HK-2 (cell line): ENCODE measurements at regions not wholly inside any gene's neighbourhood (a gene's known extent, or its start where the extent isn't known, plus 50 kb on each side); places are given as distances from the start of the nearest gene placed in this dataset.
"Not testable (repeated sequence)": the region's sequence is repeated elsewhere in the genome, so short reads cannot be mapped to it uniquely, and the experiment has no call there.

Experiments used
- DNase-seq: peaks from one replicate; pipeline ENCODE4 v3.0.0-alpha.2; 2018; ENCODE audit not compliant: unreplicated experiment

DNA sequence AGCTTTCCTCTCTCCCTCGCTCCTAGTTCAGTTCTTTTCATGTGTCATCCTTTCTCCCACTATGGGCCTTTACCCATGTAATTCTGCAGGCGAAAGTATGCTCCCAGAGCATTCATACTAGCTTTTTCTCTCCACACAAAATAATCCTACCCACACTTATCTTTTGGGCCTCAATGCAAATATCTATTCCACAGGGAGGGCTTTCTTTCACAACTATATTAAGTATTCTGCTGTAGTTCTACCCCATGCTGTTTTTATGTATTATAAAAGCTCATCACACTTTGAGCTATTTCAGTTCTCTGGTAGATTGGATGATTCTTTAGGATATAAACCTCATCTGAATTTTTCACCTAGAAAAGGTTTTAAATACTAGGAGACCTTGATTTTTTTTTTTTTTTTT is 774.6 kb upstream of the CRIM1 start:
- DNase-seq, result no peak

DNA sequence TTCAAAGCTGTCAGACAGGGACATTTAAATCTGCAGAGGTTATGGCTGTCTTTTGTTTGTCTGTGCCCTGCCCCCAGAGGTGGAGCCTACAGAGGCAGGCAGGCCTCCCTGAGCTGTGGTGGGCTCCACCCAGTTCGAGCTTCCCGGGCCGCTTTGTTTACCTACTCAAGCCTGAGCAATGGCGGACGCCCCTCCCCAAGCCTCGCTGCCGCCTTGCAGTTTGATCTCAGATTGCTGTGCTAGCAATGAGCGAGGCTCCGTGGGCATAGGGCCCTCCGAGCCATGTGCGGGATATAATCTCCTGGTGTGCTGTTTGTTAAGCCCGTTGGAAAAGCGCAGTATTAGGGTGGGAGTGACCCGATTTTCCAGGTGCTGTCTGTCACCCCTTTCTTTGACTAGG is 787.0 kb upstream of the CRIM1 start:
- not testable (repeated sequence) for DNase-seq

DNA sequence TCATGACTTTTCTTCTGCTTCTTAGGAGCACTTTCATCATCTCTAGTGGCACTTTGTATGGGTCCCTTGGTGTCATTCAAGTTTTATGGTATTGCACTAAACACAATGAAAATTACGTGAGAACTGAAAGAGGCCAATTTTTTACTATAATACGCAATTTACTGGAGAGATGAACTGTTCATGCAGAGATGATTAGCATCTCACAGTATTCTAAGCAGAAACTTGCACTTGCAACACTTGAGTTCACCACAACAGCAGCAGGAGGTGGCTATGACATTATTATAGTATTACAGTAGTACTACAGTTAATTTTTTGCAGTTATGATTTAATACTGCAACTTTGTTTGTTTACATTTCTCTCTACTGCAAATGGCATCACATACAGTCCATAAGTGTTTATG is 793.1 kb upstream of the CRIM1 start:
- DNase-seq, result no peak

DNA sequence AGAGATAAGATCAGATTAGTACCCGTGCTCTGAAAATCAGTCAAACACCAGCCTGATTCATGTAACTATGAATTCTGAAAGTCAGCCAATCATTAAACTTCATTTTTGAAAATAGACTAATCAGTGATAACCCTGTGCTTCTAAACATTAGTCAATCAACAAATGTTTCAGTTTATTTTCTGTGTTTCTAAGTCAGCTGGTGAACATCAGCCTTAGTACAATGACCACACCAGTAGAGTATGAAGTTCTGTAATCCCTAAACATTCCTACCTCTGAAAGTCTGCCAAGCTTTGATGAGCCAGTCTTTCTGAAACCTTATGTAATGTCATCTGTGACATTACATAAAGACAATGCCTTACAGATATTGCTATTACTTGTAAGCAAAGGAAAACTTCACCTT is 807.4 kb upstream of the CRIM1 start:
- no peak for DNase-seq

DNA sequence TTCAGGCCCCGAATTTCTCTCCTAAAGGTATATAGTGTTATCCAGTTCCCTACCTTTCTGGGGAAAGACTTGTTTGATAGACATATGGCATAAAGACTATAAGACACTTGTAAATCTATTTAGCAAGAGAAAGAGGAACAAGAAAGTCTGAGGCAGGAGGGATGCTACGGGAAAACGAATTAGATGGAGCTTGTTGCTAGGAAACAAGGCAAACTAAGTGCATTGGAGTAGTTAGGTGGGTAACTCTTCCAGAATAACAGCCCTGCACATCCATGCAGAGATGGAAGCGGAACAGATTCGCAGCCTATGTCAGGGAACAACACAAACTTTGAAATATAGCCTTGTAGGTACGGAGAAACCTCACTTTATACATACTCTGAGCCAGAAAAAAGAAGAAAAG is 810.3 kb upstream of the CRIM1 start:
- no peak for DNase-seq

DNA sequence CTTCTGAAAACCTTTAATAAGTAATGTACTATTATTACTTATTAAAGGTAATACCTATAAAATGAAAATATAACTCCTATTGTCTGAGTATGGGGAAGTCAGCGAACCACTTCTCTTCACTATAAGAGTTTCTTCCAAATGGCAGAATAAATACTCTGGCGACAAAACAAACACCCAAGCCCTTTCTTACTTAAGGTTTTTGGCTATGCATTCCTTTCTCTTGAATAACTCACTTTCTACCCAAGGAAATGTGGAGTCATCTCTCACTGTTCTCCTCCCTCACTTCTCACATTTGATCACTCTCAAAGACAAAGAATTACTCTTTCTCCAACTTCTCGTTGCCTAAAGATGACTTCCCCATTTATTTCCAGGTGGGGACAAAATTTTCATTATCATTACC is 816.8 kb upstream of the CRIM1 start:
- no peak for DNase-seq

DNA sequence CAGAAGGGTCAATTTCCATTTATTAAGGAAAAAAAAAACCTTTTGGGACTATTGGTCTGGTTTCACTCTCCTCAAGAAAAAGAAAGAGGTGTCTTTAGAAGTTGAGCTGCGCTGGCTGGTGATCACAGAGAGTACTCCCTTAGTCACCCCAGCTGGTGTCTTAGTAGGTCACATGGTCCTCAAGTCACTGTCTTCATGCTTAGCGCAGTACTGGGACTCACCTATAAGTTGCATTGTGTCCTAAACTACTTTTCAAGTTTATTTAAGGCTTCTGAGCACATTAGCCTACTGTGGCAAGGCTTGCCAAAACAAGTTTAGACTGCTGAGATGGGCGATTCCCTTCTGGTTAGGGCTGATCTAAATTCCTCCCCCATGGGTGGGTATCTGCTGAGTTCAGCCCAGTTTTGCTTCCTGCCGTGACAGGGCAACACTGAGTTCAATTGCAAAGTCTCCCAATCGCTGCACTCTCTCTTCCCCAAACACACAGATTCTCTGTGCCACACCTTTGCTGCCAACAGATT is 824.9 kb upstream of the CRIM1 start:
- DNase-seq, result no peak

DNA sequence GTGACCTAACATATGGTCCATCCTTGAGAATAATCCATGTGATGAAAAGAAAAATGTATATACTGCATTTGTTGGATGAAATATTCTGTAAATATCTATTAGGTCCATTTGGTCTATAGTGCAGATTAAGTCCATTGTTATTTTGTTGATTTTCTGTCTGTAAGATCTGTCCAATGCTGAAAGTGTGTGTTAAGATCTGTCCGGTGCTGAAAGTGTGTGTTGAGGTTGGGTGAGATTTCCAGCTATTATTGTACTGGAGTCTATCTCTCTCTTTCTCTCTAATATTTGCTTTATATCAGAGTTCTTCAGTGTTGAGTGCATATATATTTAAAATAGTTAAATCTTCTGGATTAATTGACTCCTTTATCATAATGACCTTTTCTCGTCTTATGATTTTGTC is 828.8 kb upstream of the CRIM1 start:
- DNase-seq, result no peak

DNA sequence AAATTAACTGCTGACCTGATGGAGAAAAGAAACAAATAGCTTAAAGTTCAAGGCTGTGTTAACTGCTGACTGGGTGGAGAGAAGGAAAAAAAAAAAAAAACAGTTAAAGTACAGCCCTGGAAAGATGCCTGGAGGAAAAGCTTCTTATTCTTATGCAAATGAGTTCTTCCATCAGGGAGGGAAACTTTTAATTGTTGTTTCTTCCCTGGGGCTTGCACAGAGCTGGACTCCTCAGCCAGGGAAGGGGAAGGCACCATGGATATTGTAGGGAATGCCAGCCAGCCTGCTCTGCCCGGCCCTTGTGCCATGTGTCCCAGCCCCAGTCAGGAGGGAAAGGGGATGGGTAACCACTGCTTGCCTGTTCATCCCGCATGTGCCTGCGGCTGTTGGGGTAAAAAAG is 833.1 kb upstream of the CRIM1 start:
- no peak for DNase-seq

DNA sequence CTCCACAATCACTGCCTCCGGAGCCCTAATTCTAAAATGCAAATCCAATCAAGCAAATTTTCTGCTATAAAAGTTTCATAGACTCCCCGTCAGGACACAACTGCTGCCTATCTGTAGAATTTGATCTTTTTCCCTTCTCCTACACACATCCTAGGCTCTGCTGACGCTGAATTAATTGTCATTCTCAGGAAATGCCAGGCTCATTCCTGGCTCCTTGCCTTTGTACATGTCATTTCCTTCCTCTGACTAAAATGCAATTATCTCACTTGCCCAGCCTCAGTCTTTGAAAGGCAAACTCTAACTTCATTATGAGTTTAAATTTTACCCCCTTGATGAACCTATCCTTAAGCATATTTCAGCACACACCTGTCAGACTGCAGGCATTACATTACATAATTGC is 844.9 kb upstream of the CRIM1 start:
- DNase-seq, result no peak

DNA sequence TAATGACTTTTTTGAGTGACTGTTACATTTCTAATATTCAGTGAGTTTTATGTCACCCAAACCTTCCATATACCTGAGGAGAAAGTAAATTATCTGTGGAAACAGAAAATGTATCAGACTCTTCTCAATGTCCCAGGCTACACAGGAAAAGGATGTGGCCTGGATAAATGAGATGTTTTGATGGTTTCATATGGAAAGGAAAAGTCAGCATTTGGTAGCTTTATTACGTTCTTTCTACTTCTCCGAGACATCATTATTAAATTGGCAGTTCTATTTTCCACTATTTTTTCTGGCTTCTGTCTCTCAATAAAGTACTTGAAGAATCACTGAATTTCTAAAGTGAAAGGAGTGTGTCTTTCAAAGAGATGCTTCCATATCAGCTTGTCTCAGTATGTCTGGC is 847.0 kb upstream of the CRIM1 start:
- no peak for DNase-seq

DNA sequence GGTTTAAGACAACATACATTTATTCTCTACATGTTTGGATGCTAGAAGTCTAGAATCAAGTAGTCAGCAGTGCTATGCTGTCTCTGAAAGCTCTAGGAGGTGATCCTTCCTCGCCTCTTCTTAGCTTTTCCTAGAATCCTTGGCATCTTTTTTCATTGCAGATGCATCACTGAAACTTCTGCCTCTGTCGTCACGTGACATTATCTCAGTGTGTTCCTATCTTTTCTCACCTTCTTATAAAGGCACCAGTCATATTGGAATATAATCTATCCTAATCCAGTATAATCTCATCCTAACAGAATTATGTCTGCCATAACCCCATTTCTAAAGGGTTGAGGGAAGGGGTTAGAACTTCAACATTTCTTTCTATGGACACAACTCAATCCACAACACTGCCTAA is 851.2 kb upstream of the CRIM1 start:
- no peak for DNase-seq

DNA sequence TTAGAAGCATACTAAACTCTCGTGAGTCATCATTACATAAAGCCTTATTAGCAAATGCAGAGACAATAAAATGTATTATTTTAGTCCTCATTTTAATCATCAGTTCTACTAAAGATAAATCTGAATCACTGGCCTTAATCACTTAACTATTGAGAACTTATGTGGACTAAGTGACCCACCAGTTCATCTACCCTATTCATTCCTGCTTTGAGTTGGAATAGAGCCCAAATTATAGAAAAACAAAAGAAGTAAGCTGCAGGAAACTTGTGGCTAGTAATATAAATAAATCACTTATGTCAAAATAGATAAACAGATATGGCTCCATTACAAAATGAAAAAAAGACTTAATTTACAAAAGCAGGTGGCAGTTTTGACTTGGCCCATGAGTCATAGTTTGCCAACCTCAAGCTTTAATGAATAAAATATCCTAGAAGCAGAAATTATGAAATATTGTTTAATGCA is 851.8 kb upstream of the CRIM1 start:
- no peak for DNase-seq

DNA sequence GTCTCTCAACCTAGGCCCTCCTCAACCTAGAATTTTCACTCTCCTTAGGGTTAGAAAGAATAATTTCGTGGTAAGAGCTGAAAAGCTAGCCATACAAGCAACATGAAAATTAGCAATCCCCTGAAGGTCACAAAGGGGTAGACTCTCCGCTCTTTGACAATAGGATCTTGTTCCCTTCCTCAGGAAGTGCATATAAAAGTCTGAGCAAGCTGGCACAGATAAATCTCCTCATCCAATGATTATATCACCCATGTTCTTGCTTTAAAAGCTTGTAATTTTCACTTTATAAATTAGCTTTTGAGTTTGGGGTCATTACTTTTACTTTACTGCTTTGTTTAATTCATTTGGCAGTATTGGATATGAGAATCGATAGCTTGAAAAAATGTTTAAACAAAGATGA is 852.3 kb upstream of the CRIM1 start:
- DNase-seq, result no peak

DNA sequence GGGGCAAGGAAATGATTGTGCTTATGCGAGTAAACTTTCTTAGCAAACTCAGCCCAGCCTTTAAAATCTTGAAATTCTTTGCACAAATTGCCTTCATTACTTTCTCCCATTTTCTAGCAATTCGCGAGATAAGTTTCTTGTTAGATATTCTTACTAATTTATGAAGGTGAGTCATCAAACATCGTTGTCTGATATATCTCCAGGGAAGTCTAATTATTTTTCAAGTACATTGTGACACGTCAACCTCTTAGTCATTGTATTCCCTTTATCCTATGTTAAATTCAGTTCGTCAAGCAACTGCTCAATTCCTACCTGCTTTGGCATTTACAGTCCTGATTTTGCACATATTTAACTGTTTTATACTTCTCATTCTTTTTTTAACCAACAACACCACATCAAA is 854.5 kb upstream of the CRIM1 start:
- no peak for DNase-seq

DNA sequence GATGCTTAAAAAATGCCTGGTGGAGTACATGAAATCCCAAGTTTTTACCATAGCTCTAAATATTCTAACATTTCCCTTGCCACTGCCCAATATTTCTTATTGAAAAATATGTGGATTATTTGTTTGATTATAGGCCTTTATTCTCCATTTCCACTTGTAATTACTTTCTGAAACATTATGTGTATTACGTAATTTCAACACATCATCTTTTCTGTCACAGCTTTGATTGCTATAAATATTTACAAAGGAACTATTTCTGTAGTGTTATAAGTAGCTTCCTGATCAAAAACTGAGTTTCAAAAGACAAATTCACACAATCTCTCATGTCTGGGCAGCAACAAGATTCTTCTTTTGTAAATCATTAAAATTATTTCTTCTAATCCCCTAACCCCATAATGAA is 859.6 kb upstream of the CRIM1 start:
- no peak for DNase-seq

DNA sequence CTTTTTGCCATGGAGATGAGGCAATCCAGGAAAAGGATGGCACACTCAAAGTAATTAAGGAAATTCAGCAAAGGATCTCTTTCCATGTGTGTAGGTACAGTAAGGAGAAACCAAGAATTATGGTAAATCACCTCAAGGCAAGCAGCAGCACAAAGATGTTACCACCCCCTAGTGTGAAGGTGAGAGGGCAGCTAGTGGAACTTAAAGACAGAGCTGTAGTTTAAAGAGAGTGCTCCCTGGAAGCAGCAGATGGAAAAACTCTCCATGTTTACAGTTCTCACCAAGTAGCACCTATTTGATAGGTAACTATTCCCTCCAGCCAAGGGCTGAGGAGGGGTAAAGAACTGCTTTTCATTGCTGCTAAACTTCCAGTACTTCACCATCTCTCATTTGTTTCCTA is 860.4 kb upstream of the CRIM1 start:
- no peak for DNase-seq

DNA sequence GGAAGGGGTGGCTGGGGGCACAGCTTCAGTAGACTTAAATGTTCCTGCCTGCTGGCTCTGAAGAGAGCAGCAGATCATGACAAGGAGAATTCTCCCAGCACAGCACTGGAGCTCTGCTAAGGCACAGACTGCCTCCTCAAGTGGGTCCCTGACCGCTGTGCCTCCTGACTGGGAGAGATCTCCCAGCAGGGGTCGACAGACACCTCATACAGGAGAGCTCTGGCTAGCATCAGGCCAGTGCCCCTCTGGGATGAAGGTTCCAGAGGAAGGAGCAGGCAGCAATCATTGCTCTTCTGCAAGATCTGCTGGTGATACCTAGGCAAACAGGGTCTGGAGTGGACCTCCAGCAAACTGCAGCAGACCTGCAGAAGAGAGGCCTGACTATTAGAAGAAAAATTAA is 877.5 kb upstream of the CRIM1 start:
- not testable (repeated sequence) for DNase-seq

DNA sequence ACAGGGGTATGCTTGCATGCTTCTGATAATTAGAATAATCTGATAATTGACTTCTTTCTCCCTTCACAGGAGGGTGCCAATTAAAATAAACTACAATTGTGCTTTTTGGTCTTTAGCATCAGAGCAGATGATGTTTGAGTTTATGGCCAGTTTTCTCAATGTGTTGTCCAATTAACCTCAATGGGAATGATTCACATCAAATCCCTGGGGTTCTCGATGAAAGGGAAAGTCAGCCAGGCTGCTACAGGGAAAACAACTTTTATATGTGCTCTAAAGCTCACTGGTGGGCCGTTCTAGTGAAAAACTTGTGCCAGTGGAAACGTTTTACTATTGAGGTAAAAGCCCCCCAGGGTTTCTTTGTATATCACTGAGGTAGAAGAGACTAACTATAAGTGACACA is 887.3 kb upstream of the CRIM1 start:
- DNase-seq, result no peak

DNA sequence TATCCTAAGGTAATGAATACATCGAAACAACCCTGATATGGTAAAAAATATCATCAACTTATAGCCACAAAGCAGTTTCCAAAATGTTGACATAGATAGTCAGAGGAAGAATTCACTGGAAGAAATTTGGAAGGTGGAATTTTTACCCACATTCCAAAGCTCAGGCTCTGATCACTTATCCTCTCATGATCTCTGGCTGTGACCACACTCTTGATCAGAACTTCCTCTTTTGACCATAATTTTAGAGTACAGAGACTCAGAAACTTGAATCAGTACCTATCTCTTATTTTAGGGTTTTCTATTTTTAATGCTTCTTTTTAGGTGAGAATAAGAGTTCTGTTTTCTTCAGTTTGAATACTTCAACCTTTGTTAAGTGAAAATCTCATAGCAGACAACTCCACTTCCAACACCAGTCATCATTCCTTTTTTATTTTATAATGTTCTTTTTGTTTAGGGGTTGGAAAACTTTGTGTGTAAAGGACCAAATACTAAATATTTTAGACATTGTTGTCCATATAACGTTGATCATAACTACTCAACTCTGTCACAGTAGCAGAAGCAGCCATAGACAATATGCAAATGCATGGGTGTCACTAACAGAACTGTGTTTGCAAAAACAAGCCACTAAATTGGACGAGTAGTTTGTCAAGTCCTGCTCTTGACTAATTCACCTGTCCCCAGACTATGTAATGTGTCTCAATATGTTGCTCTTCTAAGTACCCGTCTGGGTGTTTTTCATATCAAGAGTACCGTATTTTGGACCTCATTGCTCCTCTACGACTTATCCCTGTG is 891.6 kb upstream of the CRIM1 start:
- DNase-seq, result no peak

DNA sequence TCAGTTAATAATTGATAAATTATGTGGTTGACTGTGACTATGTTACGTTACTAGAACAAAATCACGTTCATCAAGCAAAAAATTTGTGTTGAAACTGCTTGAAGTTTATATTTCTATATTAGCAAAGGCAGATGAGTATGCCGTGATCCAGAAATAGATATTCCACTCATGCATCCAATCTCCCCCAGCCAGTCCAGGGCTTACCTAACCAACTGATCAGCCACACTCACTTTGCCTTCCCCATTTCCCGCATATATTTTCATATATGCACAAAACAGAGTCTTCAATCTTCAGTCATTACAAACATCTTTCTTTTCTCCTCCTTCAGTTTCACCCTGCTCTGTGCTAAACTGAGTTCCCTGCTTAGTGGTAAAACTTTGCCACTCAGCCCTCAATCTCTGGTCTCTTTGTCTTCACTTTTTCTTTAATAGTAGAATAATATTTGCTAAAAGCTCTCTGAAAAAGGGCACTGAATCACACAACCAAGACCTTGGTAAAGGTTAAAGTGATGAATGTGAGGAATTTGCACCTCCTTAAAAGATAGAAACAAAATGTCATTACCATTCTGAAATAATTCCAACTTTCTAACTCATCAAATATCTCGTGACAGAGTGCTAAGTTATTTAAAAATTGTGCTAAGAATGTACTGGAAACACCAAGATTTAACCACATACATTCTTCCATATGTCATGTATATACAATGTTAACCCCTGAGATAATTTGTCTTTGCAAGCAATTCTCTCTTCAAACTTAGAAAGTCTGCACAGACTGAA is 893.2 kb upstream of the CRIM1 start:
- peak; percentile 20 for DNase-seq

DNA sequence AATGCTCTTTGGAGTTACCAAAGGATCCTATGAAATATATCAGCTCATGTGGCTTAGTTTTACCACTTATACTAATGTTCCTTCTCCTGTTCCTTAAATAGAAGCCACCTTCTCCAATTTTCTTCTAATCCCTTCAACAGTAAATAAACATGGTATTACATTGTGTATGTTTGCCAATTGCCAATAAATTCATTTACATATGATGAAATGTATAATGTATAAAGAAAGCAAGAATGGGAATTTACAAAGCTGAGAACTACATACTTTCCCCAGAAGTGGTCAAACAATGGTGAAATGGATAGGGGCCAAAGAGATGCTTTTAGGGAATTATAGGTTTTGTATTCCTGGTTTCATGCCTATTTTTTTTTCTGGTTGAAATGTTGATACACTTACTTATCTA is 894.2 kb upstream of the CRIM1 start:
- DNase-seq, result no peak

DNA sequence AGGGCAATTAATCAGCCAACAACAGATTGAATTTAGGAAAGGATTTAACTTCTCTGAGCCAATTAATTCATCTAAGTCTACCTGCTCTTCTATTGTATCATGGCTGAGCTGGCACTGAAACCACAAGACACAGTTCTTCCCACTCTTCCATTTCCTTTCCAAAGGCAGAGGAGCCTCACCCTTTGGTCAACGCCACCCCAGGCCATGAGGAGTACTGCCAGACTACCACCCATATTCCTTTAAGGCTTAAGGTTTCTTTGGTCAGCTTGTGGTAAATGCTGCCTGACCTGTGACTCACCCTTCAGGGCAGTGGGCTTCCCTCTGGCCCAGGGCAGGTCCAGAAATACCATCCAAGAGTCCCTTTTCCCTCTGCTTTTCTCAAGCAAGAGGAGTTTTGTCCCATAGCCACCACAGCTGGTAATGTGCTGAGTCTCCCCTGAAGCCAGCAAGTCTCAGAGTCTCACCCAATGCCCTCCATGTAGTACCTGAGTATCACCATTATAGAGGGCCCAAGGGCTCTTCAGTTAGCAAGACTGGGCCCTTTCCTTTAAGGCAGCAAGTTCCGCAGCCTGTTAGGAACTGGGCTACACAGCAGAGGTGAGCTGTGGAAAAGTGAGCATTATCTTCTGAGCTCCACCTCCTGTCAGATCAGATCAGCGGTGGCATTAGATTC is 900.5 kb upstream of the CRIM1 start:
- peak; percentile 49 for DNase-seq
